HCEC 1CT (cell line): ENCODE measurements at regions not wholly inside any gene's neighbourhood (a gene's known extent, or its start where the extent isn't known, plus 50 kb on each side); places are given as distances from the start of the nearest gene placed in this dataset.
"Not testable (repeated sequence)": the region's sequence is repeated elsewhere in the genome, so short reads cannot be mapped to it uniquely, and the experiment has no call there.

Experiments used
- DNase-seq: peaks from one replicate; pipeline ENCODE4 v3.0.0-alpha.2; 2017

DNA sequence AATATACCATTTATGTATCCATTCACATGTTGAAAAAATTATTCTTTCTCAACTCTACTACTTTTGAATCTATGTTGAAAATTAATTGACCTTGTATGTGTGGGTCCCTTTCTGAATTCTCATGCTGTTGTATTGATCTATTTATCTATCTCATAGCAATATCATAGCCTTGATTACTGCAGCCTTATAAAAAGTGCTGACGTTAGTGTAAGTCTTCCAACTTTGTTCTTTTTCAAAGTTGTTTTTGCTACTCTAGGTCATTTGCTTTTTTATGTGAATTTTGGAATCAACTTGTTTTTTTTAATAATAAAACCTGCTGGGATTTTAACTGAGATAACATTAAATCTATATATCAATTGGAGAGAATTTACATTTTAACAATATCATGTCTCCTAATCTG, 52.2 kb upstream of the PAX3 start:
- DNase-seq, result no peak

DNA sequence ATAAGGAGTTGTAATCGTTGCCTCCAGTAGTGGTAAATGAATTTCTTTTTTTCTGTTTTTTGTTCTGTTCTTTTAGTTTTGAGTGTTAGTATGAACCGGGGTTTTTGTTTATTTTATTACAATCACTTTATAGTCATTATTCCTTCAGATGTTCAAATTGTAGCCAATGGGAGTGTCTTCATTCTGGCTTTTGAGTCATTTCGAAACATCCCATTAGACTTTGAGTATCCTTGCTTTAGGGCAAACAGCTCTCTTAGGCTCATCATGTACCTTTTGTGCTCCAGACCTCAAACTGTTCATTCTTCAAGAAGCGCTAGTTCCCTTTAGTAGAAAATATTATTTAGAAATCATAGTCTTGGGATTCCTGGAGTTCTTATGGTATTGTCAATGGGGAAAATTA, 54.2 kb upstream of the PAX3 start:
- no peak for DNase-seq

- no peak for DNase-seq
Observed at GRCh38 chr2:222353993-222354392, 55.2 kb upstream of the PAX3 start.

DNA sequence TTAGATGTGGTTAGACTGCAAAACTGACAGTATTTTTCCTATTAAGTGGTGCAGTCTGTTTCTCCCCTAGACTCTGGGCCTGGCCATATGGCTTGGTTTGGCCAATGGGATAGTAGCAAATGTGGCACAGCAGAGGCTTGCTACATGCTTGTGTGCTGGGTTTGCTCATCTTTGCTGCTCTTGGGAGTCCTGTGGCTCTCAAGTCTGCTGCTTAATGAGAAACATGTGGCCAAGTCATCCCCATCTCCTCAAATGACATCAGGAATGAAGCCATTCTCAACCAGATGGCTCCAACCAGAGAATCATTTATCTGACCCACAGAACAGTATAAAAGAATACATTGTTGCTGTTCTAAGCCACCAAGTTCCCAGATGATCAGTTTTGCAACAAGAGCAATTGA, 57.1 kb upstream of the PAX3 start:
- peak; percentile 43 for DNase-seq

GRCh38 chr2:222357930-222358329, 59.1 kb upstream of the PAX3 start:
- DNase-seq, result no peak

GRCh38 chr2:222358876-222359275, 60.1 kb upstream of the PAX3 start:
- DNase-seq, result no peak

DNA sequence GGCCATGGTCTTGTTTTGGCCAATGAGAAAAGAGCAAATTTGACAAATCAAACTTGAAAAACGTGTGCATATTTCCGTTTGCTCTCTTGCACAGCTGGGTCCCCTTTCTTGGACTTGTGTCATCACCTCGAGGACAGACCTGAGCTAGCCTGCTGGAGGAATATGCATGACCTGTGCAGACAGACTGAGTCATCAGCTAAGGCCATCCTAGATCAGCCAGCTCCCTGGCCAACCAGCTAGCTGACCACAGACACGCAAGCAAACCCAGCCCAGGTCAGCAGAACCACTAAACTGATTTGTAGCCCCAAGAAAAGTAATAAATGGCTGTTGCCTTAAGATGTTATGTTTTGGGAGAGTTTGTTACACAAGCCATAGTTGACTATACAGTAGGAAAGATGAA, 61.3 kb upstream of the PAX3 start:
- DNase-seq, result no peak

- DNase-seq, result no peak
Observed at GRCh38 chr2:222360997-222361396, 62.2 kb upstream of the PAX3 start.

GRCh38 chr2:222361787-222362186, 62.6 kb upstream of the SGPP2 start:
- no peak for DNase-seq

DNA sequence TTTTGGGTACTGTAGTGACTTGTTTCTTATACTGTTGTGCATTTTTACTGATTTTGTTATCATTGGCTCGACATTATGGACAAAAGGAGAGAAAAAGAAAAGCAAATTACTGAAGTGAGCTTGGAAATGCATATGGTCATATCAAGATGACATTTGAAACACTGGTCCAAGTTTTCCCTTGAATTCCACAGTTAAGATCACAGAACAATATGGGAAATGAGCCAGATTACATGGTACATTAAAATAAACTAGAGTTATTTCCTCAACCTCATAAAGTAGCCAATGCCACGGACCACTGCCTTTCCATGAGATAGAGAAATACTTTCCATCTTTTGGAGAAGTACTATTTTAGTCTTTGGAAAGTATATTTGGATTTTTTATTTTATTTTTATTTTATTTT, 62.0 kb upstream of the SGPP2 start:
- DNase-seq, result no peak

GRCh38 chr2:222364285-222364895, 60.0 kb upstream of the SGPP2 start:
- peak; percentile 45 for DNase-seq

DNA sequence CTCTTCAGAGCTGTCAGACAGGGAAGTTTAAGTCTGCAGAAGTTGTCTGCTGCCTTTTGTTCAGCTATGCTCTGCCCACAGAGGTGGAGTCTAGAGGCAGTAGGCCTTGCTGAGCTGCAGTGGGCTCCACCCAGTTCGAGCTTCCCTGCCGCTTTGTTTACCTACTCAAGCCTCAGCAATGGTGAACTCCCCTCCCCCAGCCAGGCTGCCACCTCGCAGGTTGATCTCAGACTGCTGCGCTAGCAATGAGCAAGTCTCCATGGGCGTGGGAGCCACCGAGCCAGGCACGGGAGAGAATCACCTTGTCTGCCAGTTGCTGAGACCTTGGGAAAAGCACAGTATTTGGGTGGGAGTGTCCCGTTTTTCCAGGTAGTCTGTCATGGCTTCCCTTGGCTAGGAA, 56.1 kb upstream of the SGPP2 start:
- DNase-seq, result not testable (repeated sequence)

DNA sequence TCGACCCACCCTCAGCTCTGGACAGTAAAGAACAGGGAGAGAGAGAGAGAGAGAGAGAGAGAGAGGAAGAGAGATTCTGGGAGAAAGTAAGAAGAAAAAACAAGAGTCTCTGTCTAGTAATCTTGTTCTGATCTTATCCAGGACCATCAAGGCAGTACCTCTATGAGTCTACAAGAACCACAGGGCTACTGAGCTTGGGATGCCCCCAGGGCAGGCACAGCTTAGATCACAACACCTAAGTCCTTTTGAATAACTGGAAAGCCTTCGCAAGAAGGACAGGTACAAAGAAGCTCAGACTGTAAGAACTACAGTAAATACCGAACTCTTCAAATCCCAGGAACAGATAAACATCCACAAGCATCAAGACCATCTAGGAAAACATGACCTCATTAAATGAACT, 51.4 kb upstream of the SGPP2 start:
- DNase-seq, result no peak
